ENCODE measurements at regions not wholly inside any gene's neighbourhood (a gene's known extent, or its start where the extent isn't known, plus 50 kb on each side); places are given as distances from the start of the nearest gene placed in this dataset.

DNA sequence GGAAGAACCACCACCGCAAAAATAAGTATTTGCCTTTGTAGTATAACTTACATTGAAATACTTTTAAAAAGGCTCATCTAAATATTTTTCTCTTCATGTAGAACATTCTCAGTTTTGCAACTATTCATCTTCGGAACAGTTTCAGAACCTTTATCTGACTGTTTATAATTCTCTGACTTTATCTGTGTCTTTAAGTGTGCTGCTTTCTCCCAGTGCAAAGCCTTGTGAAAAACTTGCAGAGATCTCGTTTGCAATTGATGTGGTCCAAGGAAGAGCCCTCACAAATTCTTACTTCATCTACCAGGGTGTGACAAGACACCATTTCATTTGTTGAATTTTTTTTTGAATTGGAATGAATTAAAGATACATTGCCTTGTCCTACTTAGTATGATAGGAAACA lies 186.4 kb downstream of the DKK1 start:
- Histone ChIP-seq H3K18ac (ENCODE audit: low read depth, low read length) (no peak overlapping the region), H3K36me3 (ENCODE audit: control insufficient read depth, insufficient read depth, low read length) (no peaks in the 10 kb centered on the region), H3K27me3 (ENCODE audit: control insufficient read depth, insufficient read depth, low read length) (no peaks in the 10 kb centered on the region), H3K9ac (ENCODE audit: low read depth, low read length) (no peak overlapping the region), H3K23ac (ENCODE audit: low read depth, low read length) (no peak overlapping the region), H3K9me3 (ENCODE audit: control insufficient read depth, insufficient read depth, low read length) (peaks cover 3% of the 10 kb centered on the region), H2AFZ (replicated peaks; ENCODE audit: low read length, poor library complexity) (no peak overlapping the region), H2BK120ac (ENCODE audit: low read depth, low read length) (no peak overlapping the region), H3K4me2 (ENCODE audit: low read depth, low read length) (no peak overlapping the region), H3K9me1 (ENCODE audit: insufficient read depth, low read length) (no peaks in the 10 kb centered on the region), H3K4me3 (ENCODE audit: insufficient read depth, low read depth, low read length) (no peak overlapping the region), H2AK9ac (replicated peaks; ENCODE audit: low read depth, low read length, poor library complexity) (no peak overlapping the region), H2BK20ac (ENCODE audit: low read depth, low read length) (no peak overlapping the region), H4K91ac (ENCODE audit: insufficient read depth, low read depth, low read length) (no peak overlapping the region), H3K4ac (ENCODE audit: low read depth, low read length) (no peak overlapping the region), H3K14ac (replicated peaks; ENCODE audit: low read depth, low read length) (no peak overlapping the region), H3K79me1 (ENCODE audit: low read depth in 1 of 2, low read length in 2 of 2) (no peaks in the 10 kb centered on the region), H4K8ac (ENCODE audit: low read depth in 2 of 2, low read length in 2 of 2) (no peak overlapping the region), H3K4me1 (ENCODE audit: control insufficient read depth, insufficient read depth, low read length) (no peaks in the 10 kb centered on the region), H3K27ac (ENCODE audit: insufficient read depth, low read length) (no peak overlapping the region), H3K56ac (ENCODE audit: extremely low read depth, insufficient read depth, low read length) (no peak overlapping the region), H2AK5ac (ENCODE audit: low read depth, low read length) (no peak overlapping the region), H4K5ac (ENCODE audit: low read depth, low read length) (no peak overlapping the region), H2BK5ac (ENCODE audit: low read depth, low read length, poor library complexity, severe bottlenecking) (no peak overlapping the region), H2BK15ac (ENCODE audit: low read depth, low read length) (no peak overlapping the region), H4K20me1 (ENCODE audit: insufficient read depth, low read length) (no peaks in the 10 kb centered on the region)
- dilution Hi-C loops (cut with HindIII; ENCODE audit: low sequenced_read_pairs, unreplicated experiment) (no loop called here), in situ Hi-C loops (cut with MboI; ENCODE audit: low sequenced_read_pairs) (no loop called here), intact Hi-C loops (cut with micrococcal nuclease) (no loop called here)
- TF ChIP-seq MXI1 (IDR thresholded peaks at IDR 0.05; ENCODE audit: borderline replicate concordance, low read depth, low read length), result no peak
- TF ChIP-seq ELK1 (IDR thresholded peaks at IDR 0.05; ENCODE audit: borderline replicate concordance, low read depth, low read length), result no peak
- TF ChIP-seq CTCF (conservative IDR thresholded peaks at IDR 0.05; ENCODE audit: low read depth, low read length), result no peak
- no peak for TF ChIP-seq POLR2A (IDR thresholded peaks at IDR 0.05; ENCODE audit: low read depth, low read length)
- DNase-seq (no peak), ATAC-seq (ENCODE audit: low read depth) (no peak)
- no TSS peak for BruUV-seq (replicated peaks)
- no CpG with 5 or more reads among the region's 3 CpGs for WGBS, 2 experiments (ENCODE audit: extremely low coverage in 2 of 2, insufficient read length in 1 of 2)
- POLR2A ChIA-PET (ENCODE audit: unreplicated experiment), result no interaction called here
- CTCF ChIA-PET, result no interaction called here

All from IMR-90 (cell line).